ENCODE measurements at regions not wholly inside any gene's neighbourhood (a gene's known extent, or its start where the extent isn't known, plus 50 kb on each side); places are given as distances from the start of the nearest gene placed in this dataset.
"Not testable (repeated sequence)": the region's sequence is repeated elsewhere in the genome, so short reads cannot be mapped to it uniquely, and the experiment has no call there.

- FAIRE-seq (no peak), DNase-seq (ENCODE audit: low spot score) (no peak)
Measured at GRCh38 chr1:31485166-31485565, 72.2 kb downstream of the SERINC2 start.

GRCh38 chr1:31487143-31487542 is 74.1 kb downstream of the SERINC2 start:
- FAIRE-seq: no peak
- no peak for DNase-seq (ENCODE audit: low spot score)

DNA sequence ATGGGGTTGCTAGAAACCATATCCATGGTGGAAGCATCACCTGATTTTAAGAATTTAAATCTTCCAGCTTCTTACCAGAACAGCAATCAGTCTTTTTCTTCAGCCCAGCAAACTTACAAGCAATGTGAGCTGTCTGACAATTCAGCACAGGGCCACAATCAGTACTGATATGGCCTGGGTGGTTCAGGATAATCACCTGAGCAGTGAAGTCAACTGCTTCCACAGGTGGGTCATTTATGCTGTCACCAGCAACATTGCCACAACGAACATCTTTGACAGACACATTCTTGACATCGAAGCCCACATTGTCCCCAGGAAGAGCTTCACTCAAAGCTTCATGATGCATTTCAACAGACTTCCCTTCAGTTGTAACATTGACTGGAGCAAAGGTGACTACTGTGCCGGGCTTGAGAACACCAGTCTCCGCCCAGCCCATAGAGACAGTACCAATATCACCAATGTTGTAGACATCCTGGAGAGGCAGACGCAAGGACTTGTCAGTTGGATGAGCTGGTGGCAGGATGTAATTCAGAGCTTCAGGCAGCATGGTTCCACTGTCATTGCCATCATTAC is 74.8 kb downstream of the SERINC2 start:
- no peak for FAIRE-seq
- no peak for DNase-seq (ENCODE audit: low spot score)

GRCh38 chr1:31488528-31488927 is 75.5 kb downstream of the SERINC2 start:
- DNase-seq (ENCODE audit: low spot score) (no peak), FAIRE-seq (no peak)

DNA sequence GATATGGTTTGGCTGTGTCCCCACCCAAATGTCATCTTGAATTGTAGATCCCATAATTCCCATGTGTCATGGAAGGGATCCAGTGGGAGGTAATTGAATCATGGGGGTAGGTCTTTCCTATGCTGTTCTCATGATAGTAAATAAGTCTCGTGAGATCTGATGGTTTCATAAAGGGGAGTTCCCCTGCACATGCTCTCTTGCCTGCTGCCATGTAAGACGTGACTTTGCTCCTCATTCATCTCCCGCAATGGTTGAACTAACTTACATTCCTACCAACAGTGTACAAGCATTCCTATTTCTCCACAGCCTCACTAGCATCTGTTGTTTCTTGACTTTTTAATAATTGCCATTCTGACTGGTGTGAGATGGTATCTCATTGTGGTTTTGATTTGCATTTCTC is 76.6 kb downstream of the SERINC2 start:
- not testable (repeated sequence) for FAIRE-seq; DNase-seq (ENCODE audit: low spot score)

- not testable (repeated sequence) for FAIRE-seq; DNase-seq (ENCODE audit: low spot score)
Measured at GRCh38 chr1:31490596-31490995, 77.6 kb downstream of the SERINC2 start.

- FAIRE-seq; DNase-seq (ENCODE audit: low spot score): not testable (repeated sequence)
Measured at GRCh38 chr1:31495351-31495750, 81.0 kb upstream of the TINAGL1 start.

- DNase-seq (ENCODE audit: low spot score); FAIRE-seq: not testable (repeated sequence)
Measured at GRCh38 chr1:31495770-31496169, 80.5 kb upstream of the TINAGL1 start.

- FAIRE-seq (no peak), DNase-seq (ENCODE audit: low spot score) (no peak)
Measured at GRCh38 chr1:31497601-31498000, 78.7 kb upstream of the TINAGL1 start.

DNA sequence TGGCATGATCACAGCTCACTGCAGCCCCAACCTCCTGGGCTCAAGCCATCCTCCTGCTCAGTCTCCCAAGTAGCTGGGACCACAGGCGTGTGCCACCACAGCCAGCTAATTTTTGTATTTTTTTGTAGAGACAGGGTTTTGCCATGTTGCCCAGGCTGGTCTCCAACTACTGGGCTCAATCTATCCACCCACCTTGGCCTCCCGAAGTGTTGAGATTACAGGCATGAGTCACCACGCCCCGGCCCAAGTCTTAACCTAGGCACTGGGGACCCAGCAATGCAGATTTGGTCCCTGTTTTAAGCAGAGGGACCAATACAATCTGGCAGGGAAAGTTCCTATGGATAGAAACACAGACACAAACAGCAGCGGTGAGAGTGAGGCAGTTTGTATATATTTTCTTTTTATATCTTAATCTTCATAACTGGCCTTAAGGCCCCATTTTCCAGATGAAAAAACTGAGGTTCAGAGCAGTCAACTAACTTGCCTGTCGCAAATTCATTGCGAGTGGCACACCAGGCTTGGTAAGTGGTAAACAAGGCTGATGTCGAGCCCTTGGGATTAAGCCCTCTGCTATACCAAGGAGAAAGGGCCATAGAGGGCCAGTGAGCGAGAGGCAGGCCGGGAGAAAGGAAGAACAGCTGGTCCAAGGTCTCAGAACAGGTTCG is 77.8 kb upstream of the TINAGL1 start:
- no peak for FAIRE-seq

GRCh38 chr1:31501505-31501904 is 74.8 kb upstream of the TINAGL1 start:
- DNase-seq (ENCODE audit: low spot score): no peak

More for the DNA sequence above, 77.8 kb upstream of the TINAGL1 start:
- no peak for DNase-seq (ENCODE audit: low spot score)

GRCh38 chr1:31502253-31502652 is 74.1 kb upstream of the TINAGL1 start:
- FAIRE-seq: no peak
- no peak for DNase-seq (ENCODE audit: low spot score)

More at GRCh38 chr1:31501505-31501904, 74.8 kb upstream of the TINAGL1 start:
- no peak for FAIRE-seq

DNA sequence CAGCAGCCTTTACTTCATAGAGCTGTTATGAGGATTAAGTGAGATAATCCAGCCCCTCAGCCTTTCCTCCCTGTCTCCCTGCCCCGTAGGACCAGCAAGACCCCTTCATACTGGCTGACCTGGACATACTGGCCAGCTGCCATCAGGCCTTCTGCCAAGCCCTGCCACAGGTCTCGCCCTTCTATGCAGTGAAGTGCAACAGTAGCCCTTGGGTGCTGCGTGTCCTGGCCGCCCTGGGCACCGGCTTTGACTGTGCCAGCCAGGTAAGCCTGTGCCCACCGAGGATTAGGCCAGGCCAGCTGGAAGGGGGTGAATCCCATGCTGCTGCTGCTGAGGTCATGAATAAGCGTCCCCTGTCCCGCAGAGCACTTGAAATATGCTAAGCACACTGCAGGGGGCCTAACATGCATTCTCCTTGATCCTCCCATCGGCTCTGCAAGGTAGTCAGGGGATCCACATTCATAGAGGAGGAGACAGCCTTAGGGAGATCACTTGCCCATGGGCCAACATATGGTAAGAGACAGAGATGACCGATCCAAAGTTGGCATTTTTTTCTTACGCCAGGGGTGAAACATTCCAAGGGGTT is 73.3 kb upstream of the TINAGL1 start:
- no peak for FAIRE-seq
- DNase-seq (ENCODE audit: low spot score): no peak

GRCh38 chr1:31503570-31503969 is 72.7 kb upstream of the TINAGL1 start:
- no peak for FAIRE-seq
- DNase-seq (ENCODE audit: low spot score): no peak

DNA sequence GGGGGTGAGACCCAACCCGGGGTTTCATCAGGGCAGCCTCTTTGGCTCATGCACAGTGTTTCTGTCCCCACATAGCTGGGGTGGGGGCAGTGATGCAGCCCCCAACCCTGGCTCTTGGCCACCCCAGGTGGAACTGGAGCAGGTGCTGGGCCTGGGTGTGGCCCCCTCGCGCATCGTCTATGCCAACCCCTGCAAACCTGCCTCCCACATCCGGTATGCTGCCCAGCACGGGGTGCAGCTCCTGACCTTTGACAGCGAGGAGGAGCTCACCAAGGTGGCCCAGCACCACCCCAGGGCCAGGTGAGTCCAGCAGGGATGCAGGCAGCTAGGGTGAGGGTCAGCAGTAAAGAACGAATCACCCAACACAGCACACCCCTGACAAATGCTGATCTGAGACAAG is 72.3 kb upstream of the TINAGL1 start:
- DNase-seq (ENCODE audit: low spot score): no peak
- no peak for FAIRE-seq

- FAIRE-seq: peak; percentile 12
- DNase-seq (ENCODE audit: low spot score): peak; percentile 72
Measured at GRCh38 chr1:31505911-31506497, 70.3 kb upstream of the TINAGL1 start.

DNA sequence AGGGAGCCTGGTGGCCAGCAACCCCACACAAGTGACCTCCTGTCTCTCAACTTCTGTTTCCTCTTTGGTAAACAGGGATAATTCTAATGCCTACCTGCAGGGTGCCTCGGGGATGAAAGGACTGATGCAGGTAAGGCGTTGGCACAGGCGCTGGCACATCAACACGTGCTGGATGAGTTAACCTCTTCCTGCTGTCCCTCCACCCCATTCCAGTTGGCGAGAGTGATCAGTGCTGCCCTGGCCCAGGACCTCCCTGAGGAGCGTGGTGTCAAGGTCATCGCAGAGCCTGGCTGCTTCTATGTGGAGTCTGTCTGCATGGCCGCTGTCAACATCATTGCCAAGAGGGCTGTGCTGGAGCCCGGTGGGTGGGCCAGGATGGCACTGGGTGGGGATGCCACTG is 69.1 kb upstream of the TINAGL1 start:
- DNase-seq (ENCODE audit: low spot score) (no peak), FAIRE-seq (no peak)

GRCh38 chr1:31507676-31508530 is 68.4 kb upstream of the TINAGL1 start:
- FAIRE-seq (no peak), DNase-seq (ENCODE audit: low spot score) (no peak)

DNA sequence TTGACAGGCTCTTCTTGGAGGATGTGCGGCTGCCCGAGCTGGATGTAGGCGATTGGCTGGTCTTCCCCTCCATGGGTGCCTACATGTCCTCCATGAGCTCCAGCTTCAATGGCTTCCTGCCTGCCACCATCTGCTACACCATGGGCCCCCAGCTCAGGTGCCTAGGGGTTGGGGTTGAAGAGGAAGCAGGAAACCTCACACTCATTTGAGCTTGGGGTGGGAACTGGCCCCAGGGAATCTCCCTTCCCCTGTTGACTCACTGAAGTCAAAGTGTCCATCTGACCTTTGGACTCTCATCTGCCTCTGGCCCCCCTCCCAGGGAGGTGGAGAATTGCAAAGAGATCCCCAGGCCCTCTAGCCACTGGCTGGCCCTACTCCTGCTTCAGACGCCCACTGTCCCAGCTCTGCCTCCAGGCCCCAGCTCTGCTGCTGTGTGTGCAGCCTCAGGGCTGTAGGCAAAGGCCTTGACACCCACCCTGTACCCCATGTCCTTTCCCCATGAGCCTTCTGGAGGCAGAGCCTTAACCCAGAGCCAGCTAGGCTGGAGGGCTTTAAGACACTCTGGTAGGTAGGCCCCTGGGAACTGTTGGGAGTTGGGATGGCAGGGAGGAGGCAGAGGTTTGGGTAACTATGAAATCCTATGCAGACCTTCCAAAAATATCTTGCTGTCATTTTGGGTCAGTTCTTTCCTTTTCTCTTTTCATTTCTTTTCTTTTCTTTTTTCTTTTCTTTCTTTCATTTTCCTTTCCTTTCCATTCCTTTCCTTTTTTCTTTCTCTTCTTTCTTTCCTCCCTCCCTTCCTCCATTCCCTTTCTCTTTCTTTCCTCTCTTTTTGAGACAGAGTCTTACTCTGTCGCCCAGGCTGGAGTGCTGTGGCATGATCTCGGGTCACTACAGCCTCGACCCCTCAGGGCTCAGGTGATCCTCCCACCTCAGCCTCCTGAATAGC is 66.9 kb upstream of the TINAGL1 start:
- no peak for FAIRE-seq
- peak; percentile 51 for DNase-seq (ENCODE audit: low spot score)

DNA sequence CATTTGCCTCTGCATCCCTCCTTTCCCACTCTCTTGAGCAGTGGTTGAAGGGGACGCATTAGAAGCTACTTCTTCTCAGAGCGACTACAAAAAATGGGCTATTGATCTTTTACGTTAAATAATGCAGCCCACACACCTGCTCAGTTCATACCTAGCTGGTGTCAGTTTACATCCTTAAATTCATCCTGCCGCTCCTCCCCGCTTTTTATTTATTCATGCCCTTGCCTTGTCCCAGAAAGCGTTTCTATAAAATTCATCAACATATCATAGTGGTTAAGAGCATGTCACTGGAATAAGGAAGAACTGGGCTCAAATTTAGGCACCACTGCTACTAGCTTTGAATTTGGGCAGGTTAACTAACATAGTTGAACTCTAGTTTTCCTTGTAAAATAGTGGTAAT is 66.0 kb upstream of the TINAGL1 start:
- no peak for DNase-seq (ENCODE audit: low spot score)
- FAIRE-seq: no peak

Measured in RCC 7860 (cell line).